ENCODE measurements at regions not wholly inside any gene's neighbourhood (a gene's known extent, or its start where the extent isn't known, plus 50 kb on each side); places are given as distances from the start of the nearest gene placed in this dataset.
"Not testable (repeated sequence)": the region's sequence is repeated elsewhere in the genome, so short reads cannot be mapped to it uniquely, and the experiment has no call there.

GRCh38 chr18:34352385-34353163 is 127.9 kb upstream of the NOL4 start:
- no peak for DNase-seq (ENCODE audit: low read depth, low spot score)

GRCh38 chr18:34354351-34354750 is 129.6 kb upstream of the NOL4 start:
- no peak for DNase-seq (ENCODE audit: low read depth, low spot score)

- DNase-seq (ENCODE audit: low read depth, low spot score): no peak
Measured at GRCh38 chr18:34357944-34358580, 133.3 kb upstream of the NOL4 start.

GRCh38 chr18:34358923-34359322 is 134.2 kb upstream of the NOL4 start:
- no peak for DNase-seq (ENCODE audit: low read depth, low spot score)

- DNase-seq (ENCODE audit: low read depth, low spot score): no peak
Measured at GRCh38 chr18:34364699-34365098, 140.0 kb upstream of the NOL4 start.

- DNase-seq (ENCODE audit: low read depth, low spot score): no peak
Measured at GRCh38 chr18:34370704-34371395, 146.1 kb upstream of the NOL4 start.

GRCh38 chr18:34380326-34380725 is 155.6 kb upstream of the NOL4 start:
- no peak for DNase-seq (ENCODE audit: low read depth, low spot score)

GRCh38 chr18:34385311-34385710 is 160.6 kb upstream of the NOL4 start:
- no peak for DNase-seq (ENCODE audit: low read depth, low spot score)

- no peak for DNase-seq (ENCODE audit: low read depth, low spot score)
Measured at GRCh38 chr18:34386803-34387202, 162.1 kb upstream of the NOL4 start.

GRCh38 chr18:34397286-34397896 is 172.7 kb upstream of the NOL4 start:
- no peak for DNase-seq (ENCODE audit: low read depth, low spot score)

GRCh38 chr18:34399892-34400291 is 175.2 kb upstream of the NOL4 start:
- no peak for DNase-seq (ENCODE audit: low read depth, low spot score)

- no peak for DNase-seq (ENCODE audit: low read depth, low spot score)
Measured at GRCh38 chr18:34400834-34401233, 176.1 kb upstream of the NOL4 start.

- no peak for DNase-seq (ENCODE audit: low read depth, low spot score)
Measured at GRCh38 chr18:34401775-34402174, 177.1 kb upstream of the NOL4 start.

GRCh38 chr18:34407471-34407870 is 182.8 kb upstream of the NOL4 start:
- DNase-seq (ENCODE audit: low read depth, low spot score): not testable (repeated sequence)

- DNase-seq (ENCODE audit: low read depth, low spot score): no peak
Measured at GRCh38 chr18:34411952-34412351, 187.2 kb upstream of the NOL4 start.

- DNase-seq (ENCODE audit: low read depth, low spot score): no peak
Measured at GRCh38 chr18:34431042-34431441, 206.3 kb upstream of the NOL4 start.

GRCh38 chr18:34444622-34445021 is 219.9 kb upstream of the NOL4 start:
- no peak for DNase-seq (ENCODE audit: low read depth, low spot score)

- no peak for DNase-seq (ENCODE audit: low read depth, low spot score)
Measured at GRCh38 chr18:34448662-34449061, 223.9 kb upstream of the NOL4 start.

GRCh38 chr18:34457761-34458160 is 233.0 kb upstream of the NOL4 start:
- DNase-seq (ENCODE audit: low read depth, low spot score): no peak

GRCh38 chr18:34458410-34458977 is 233.8 kb upstream of the NOL4 start:
- no peak for DNase-seq (ENCODE audit: low read depth, low spot score)

- DNase-seq (ENCODE audit: low read depth, low spot score): no peak
Measured at GRCh38 chr18:34461266-34461665, 236.6 kb upstream of the NOL4 start.

- no peak for DNase-seq (ENCODE audit: low read depth, low spot score)
Measured at GRCh38 chr18:34467058-34467457, 242.3 kb upstream of the NOL4 start.

Measured in pulmonary artery endothelial cell (primary cell).